ENCODE measurements at regions not wholly inside any gene's neighbourhood (a gene's known extent, or its start where the extent isn't known, plus 50 kb on each side); places are given as distances from the start of the nearest gene placed in this dataset.

DNA sequence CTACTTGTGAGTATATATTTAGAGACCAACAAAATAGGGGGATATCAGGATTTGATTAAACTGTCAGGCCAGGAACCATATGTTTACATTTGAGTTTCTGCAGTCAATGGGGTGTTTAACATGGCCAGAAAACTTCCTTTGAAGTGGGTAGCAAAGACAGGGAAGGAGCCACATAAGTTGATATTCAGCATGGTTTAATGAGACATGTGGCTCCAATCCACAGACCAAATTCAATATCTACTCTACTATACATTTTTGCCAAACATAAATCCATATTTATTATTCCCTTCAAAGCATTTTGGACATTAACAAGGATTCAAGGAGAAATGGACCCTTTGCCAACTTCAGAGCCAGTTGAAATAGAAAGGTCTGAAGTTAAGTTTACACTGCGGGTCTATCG is 99.8 kb downstream of the TAF11L14 start:
- Histone ChIP-seq H3K36me3 (no peaks in the 10 kb centered on the region), H3K4me3 (no peak overlapping the region), H3K27ac (no peak overlapping the region), H3K27me3 (replicated peaks; ENCODE audit: insufficient read depth) (no peaks in the 10 kb centered on the region), H3K9me3 (no peaks in the 10 kb centered on the region), H3K4me1 (ENCODE audit: control insufficient read depth in 1 of 2, low read depth in 2 of 2) (no peaks in the 10 kb centered on the region)
- DNase-seq (ENCODE audit: low spot score) = no peak
- TF ChIP-seq, protein P1, sequence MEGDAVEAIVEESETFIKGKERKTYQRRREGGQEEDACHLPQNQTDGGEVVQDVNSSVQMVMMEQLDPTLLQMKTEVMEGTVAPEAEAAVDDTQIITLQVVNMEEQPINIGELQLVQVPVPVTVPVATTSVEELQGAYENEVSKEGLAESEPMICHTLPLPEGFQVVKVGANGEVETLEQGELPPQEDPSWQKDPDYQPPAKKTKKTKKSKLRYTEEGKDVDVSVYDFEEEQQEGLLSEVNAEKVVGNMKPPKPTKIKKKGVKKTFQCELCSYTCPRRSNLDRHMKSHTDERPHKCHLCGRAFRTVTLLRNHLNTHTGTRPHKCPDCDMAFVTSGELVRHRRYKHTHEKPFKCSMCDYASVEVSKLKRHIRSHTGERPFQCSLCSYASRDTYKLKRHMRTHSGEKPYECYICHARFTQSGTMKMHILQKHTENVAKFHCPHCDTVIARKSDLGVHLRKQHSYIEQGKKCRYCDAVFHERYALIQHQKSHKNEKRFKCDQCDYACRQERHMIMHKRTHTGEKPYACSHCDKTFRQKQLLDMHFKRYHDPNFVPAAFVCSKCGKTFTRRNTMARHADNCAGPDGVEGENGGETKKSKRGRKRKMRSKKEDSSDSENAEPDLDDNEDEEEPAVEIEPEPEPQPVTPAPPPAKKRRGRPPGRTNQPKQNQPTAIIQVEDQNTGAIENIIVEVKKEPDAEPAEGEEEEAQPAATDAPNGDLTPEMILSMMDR (IDR thresholded peaks at IDR 0.05) = no peak
- ATAC-seq (ENCODE audit: insufficient number of reproducible peaks, low FRiP score, low read depth) = no peak

DNA sequence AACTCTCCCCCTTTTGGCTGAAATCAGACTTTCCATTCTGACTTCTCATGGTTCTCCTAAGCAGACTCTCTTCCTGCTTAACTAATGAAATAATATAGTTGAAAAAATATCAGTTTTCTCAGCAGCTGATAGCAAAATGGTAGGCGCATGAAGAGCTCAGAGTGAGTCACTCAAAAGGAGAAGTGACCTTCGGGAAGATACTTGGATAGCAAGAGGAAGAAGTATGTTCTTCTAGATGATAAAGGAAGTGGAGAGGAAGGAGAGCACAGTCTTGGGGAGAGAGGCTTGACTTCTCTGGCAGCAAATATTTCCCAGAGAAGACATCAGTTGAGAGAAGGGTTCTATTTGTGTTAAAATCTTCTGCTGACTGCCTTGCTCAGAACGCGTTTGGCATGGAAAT is 101.5 kb downstream of the TAF11L14 start:
- TF ChIP-seq, protein P1 (IDR thresholded peaks at IDR 0.05) = no peak
- no peak overlapping the region for H3K4me3 ChIP-seq
- H3K9me3 ChIP-seq = no peaks in the 10 kb centered on the region
- no peaks in the 10 kb centered on the region for H3K36me3 ChIP-seq
- no peak for ATAC-seq (ENCODE audit: insufficient number of reproducible peaks, low FRiP score, low read depth)
- H3K4me1 ChIP-seq (ENCODE audit: control insufficient read depth in 1 of 2, low read depth in 2 of 2) = no peaks in the 10 kb centered on the region
- no peaks in the 10 kb centered on the region for H3K27me3 ChIP-seq (replicated peaks; ENCODE audit: insufficient read depth)
- H3K27ac ChIP-seq = no peak overlapping the region
- DNase-seq (ENCODE audit: low spot score) = no peak

DNA sequence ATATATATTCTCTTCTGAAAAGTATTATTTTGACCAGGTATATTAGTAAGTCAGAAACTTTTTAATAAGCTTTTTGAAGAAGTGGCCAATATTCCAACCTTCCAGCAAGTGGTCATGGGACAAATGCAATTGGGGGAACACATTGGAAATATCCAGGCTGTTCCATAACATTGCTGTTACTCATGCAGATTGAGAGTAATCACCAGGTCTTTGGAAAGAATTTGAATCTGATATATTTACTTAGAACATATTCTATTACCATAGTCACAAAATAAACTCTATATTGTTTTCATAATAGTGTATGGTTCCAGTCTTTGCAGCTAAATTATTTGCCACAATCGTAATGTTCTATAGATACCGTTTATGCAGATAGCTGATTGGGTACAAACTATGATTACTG is 102.8 kb downstream of the TAF11L14 start:
- no peak overlapping the region for H3K27ac ChIP-seq
- TF ChIP-seq, protein P1 (IDR thresholded peaks at IDR 0.05) = no peak
- ATAC-seq (ENCODE audit: insufficient number of reproducible peaks, low FRiP score, low read depth) (no peak), DNase-seq (ENCODE audit: low spot score) (no peak)
- H3K36me3 ChIP-seq = no peaks in the 10 kb centered on the region
- no peaks in the 10 kb centered on the region for H3K9me3 ChIP-seq
- no peaks in the 10 kb centered on the region for H3K4me1 ChIP-seq (ENCODE audit: control insufficient read depth in 1 of 2, low read depth in 2 of 2)
- H3K4me3 ChIP-seq = no peak overlapping the region
- no peaks in the 10 kb centered on the region for H3K27me3 ChIP-seq (replicated peaks; ENCODE audit: insufficient read depth)

DNA sequence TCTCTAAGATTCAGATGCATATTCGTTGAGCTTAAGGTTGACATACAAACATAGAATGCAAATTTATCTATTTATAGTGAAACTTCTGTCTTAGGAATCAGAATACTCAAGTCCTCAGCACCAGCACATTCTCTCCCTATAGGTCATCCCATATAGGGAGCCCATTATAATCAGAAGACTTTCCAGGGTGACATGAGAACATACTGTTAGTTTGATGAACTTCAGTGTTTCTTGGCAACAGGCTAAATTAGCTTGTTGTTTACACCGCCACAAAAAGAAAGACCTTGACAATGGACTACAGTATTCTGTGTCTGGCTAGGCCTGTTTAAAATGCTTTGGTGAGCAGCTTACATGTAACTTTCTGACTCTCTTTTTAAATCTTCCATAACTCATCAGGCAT is 104.2 kb downstream of the TAF11L14 start:
- TF ChIP-seq, protein P1 (IDR thresholded peaks at IDR 0.05) = no peak
- DNase-seq (ENCODE audit: low spot score) (no peak), ATAC-seq (ENCODE audit: insufficient number of reproducible peaks, low FRiP score, low read depth) (no peak)
- Histone ChIP-seq H3K4me3 (no peak overlapping the region), H3K9me3 (no peaks in the 10 kb centered on the region), H3K36me3 (no peaks in the 10 kb centered on the region), H3K27me3 (replicated peaks; ENCODE audit: insufficient read depth) (no peaks in the 10 kb centered on the region), H3K4me1 (ENCODE audit: control insufficient read depth in 1 of 2, low read depth in 2 of 2) (no peaks in the 10 kb centered on the region), H3K27ac (no peak overlapping the region)

DNA sequence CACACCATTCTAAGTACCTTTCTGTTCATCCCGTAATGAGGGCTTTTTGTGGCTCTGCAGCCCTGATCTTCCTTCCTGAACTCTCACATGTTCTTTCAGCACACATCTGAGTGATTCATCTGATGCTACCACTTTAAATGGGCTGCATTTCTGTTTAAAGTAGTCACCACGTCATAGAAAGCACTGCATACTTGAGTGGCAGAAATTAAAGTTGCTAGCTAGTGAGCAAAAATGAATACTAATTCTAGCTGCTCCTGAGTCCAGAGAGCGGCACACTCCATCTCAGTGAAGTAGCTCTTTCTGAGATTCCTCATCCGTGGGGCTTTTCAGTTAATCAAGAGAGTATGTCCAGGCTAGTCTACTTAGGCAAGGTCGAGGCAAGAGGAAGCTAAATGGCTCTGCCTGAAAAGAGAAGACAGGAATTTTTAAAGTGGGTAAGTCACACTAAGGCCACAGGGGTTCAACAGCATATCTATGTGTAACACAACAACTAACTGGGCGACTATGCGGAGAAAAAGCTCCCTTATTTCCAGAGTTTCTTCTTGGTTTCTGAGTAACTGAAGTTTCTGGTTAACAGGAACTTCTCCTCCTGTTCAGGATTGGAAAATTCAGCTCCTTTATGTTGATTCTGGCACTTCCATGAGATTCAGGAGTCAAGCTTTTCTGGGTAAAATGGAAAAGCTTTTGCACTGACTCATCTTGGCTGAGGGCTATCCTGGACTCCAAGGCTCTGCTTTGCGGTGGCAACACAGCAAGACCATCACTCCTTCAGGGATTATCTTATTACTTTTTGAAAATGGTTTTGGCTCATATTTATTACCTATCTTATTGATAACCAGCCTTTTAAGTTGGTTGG is 109.5 kb downstream of the TAF11L14 start:
- Histone ChIP-seq H3K27me3 (replicated peaks; ENCODE audit: insufficient read depth) (no peaks in the 10 kb centered on the region), H3K4me3 (peak overlapping the region; percentile 61), H3K4me1 (ENCODE audit: control insufficient read depth in 1 of 2, low read depth in 2 of 2) (no peaks in the 10 kb centered on the region), H3K9me3 (no peaks in the 10 kb centered on the region), H3K27ac (peak overlapping the region; percentile 1 to 57), H3K36me3 (no peaks in the 10 kb centered on the region)
- ATAC-seq (ENCODE audit: insufficient number of reproducible peaks, low FRiP score, low read depth) (peak; percentile 25), DNase-seq (ENCODE audit: low spot score) (no peak)
- TF ChIP-seq, protein P1 (IDR thresholded peaks at IDR 0.05) = no peak
